ENCODE measurements at regions not wholly inside any gene's neighbourhood (a gene's known extent, or its start where the extent isn't known, plus 50 kb on each side); places are given as distances from the start of the nearest gene placed in this dataset.

DNA sequence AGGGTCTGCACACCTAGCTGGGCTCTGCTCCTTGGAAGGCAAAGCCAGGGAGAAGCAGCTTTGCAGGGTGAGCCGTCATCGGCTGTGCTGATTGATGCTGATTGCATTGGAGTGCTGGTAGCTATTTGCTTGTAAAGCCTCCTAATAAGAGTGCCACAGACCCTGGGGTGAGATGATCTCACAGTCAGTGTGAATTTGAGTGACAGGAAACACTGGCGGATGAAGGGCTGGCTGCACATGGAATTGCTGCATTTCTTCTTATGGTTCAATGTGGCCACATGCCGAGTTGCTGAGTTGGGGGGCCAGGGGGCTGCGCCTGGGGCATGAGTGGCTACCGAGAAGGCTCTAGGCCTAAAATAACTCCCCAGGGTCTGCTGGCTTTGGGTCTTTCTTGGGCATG lies 138.2 kb upstream of the CACNA1E start:
- Histone ChIP-seq H3K36me3 (ENCODE audit: control insufficient read depth, insufficient read depth, low read length, severe bottlenecking) (no peaks in the 10 kb centered on the region), H3K27me3 (replicated peaks; ENCODE audit: control insufficient read depth, insufficient read depth, low read length) (peaks cover 10% of the 10 kb centered on the region)

DNA sequence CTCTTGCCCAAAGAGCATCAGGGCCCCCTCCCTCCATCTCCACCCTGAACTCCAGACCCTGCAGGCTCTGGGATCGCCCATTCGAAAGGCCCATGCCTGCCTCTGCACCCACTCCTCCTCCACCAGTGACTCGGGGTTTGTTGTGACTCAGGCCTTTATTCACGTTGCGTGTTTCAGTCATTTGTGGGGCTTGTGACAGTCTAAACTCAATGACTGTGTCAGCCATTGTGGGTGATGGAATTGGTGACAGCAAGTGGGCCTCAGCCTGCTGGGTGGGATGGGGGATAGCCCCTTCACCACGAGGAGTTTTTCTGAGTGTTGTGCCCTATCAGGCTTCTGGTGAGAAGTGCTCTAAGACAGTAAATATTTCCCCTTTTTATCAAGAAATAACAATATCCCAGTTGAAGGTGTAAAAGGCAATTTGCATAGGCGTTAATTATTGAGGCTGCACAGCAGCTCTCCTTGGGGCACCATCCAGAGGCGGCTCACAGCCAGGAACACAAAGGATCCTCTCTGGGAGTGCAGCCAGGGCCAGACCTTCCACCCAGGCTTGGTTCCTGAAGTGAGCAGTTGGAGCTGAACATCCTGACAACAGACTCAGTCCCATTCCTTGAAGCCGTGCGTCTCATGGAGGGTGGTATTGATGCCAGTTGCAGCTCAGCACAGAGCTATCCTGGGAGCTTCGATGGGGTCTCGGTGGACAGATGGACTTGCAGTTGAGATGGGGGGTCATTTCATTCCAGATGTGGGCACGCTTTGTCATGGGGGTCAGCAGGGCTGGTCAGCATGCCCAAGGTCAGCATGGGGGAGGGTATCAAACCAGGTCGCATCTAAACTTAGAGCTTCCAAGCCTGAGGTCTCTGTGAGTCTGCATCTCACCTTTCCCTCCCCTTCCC lies 135.6 kb upstream of the CACNA1E start:
- H3K4me1 ChIP-seq (ENCODE audit: control insufficient read depth, insufficient read depth, low read length): no peaks in the 10 kb centered on the region
- H3K9ac ChIP-seq (ENCODE audit: low read length): no peak overlapping the region
- no peaks in the 10 kb centered on the region for H3K36me3 ChIP-seq (ENCODE audit: control insufficient read depth, insufficient read depth, low read length, severe bottlenecking)
- H3K9me3 ChIP-seq (ENCODE audit: control insufficient read depth, low read length): peaks cover 3% of the 10 kb centered on the region
- peaks cover 10% of the 10 kb centered on the region for H3K27me3 ChIP-seq (replicated peaks; ENCODE audit: control insufficient read depth, insufficient read depth, low read length)
- no peak overlapping the region for H3K4me3 ChIP-seq (ENCODE audit: low read length)
- DNase-seq (ENCODE audit: low read depth): no peak

More for the DNA sequence above, 138.2 kb upstream of the CACNA1E start:
- DNase-seq (ENCODE audit: low read depth): no peak
- H3K9me3 ChIP-seq (ENCODE audit: control insufficient read depth, low read length): no peaks in the 10 kb centered on the region
- H3K4me1 ChIP-seq (ENCODE audit: control insufficient read depth, insufficient read depth, low read length): no peaks in the 10 kb centered on the region
- H3K4me3 ChIP-seq (ENCODE audit: low read length): no peak overlapping the region
- H3K9ac ChIP-seq (ENCODE audit: low read length): no peak overlapping the region

DNA sequence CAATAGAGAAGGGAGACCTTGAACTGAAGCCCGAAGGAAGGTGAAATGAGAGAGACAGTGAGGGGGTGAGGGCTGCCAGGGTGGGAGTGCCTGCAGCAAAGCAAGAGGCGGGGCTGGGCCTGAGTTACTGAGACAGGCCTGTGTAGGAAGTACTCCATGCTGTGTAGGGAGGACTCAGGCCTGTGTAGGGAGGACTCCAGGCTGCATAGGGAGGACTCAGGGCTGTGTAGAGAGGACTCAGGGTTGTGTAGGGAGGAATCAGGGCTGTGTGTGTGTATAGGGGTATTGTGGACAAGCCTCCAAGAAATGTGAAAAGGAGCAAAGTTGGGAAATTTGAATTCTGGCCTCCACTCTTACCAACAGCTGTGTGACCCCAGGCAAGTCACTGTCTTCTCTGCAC lies 133.8 kb upstream of the CACNA1E start:
- Histone ChIP-seq H3K27me3 (replicated peaks; ENCODE audit: control insufficient read depth, insufficient read depth, low read length) (peaks cover 5% of the 10 kb centered on the region), H3K4me3 (ENCODE audit: low read length) (no peak overlapping the region), H3K9me3 (ENCODE audit: control insufficient read depth, low read length) (peaks cover 3% of the 10 kb centered on the region), H3K9ac (ENCODE audit: low read length) (no peak overlapping the region), H3K4me1 (ENCODE audit: control insufficient read depth, insufficient read depth, low read length) (no peaks in the 10 kb centered on the region), H3K36me3 (ENCODE audit: control insufficient read depth, insufficient read depth, low read length, severe bottlenecking) (no peaks in the 10 kb centered on the region)
- DNase-seq (ENCODE audit: low read depth): no peak

DNA sequence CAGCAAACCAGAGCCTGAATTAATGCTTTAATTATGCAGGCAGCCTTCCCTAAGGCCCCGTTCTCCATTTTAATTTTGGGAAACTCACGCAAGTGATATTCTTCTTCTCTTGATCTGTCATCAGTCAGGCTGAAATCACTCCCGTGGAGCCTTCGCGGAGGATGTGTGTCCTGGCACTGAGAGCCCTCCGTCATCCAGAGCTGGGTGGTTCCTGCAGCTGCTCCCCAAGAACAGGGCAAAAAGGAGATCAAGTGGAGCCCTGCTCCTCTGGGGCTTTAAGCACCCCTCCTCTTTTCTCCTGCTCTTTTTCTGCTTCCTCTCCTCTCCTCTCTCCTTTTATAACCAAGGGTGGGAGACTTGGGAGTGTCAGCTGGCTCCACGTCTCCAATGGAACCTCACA lies 133.2 kb upstream of the CACNA1E start:
- H3K4me3 ChIP-seq (ENCODE audit: low read length): no peak overlapping the region
- peaks cover 3% of the 10 kb centered on the region for H3K9me3 ChIP-seq (ENCODE audit: control insufficient read depth, low read length)
- H3K4me1 ChIP-seq (ENCODE audit: control insufficient read depth, insufficient read depth, low read length): no peaks in the 10 kb centered on the region
- H3K36me3 ChIP-seq (ENCODE audit: control insufficient read depth, insufficient read depth, low read length, severe bottlenecking): no peaks in the 10 kb centered on the region
- peaks cover 5% of the 10 kb centered on the region for H3K27me3 ChIP-seq (replicated peaks; ENCODE audit: control insufficient read depth, insufficient read depth, low read length)
- H3K9ac ChIP-seq (ENCODE audit: low read length): no peak overlapping the region
- DNase-seq (ENCODE audit: low read depth): no peak

DNA sequence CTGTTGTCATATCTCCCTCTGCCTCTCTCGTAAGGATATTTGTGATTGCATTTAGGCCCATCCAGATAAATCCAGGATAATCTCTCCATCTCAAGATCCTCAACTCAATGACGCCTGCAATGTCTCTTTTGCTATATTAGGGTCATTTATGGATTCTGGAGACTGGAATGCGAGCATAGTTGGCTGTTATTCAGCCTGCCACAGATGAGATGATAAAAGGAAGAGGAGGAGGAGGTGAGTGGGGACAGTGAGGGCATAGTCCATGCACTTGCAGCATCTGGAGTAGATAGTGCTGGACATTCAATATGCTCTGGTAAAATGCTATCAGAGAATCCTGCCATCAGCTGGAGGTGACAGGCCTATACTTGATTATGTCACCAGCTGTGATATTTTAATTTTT lies 131.6 kb upstream of the CACNA1E start:
- peaks cover 4% of the 10 kb centered on the region for H3K27me3 ChIP-seq (replicated peaks; ENCODE audit: control insufficient read depth, insufficient read depth, low read length)
- no peak overlapping the region for H3K4me3 ChIP-seq (ENCODE audit: low read length)
- no peaks in the 10 kb centered on the region for H3K4me1 ChIP-seq (ENCODE audit: control insufficient read depth, insufficient read depth, low read length)
- DNase-seq (ENCODE audit: low read depth): no peak
- H3K9me3 ChIP-seq (ENCODE audit: control insufficient read depth, low read length): peaks cover 3% of the 10 kb centered on the region
- no peak overlapping the region for H3K9ac ChIP-seq (ENCODE audit: low read length)
- no peaks in the 10 kb centered on the region for H3K36me3 ChIP-seq (ENCODE audit: control insufficient read depth, insufficient read depth, low read length, severe bottlenecking)

DNA sequence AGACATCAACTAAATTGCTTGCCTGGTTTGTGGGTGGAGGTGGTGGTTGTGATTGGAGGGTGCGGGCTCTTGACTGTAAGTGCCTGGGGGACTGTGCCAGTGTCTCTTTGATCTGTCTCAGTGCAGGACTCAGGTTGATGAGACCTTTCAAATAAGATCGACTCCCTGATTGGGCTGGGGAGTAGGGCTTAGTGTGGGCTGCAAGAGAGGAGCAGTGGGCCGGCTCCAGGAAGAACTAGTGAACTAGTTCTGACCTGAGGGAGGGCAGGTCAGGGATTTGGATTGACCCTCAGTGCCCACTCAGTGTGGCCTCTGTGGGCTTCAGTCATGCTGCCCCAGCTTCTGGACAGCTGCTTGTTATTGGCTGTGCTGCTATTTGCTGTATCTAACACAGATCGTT lies 130.6 kb upstream of the CACNA1E start:
- peaks cover 8% of the 10 kb centered on the region for H3K27me3 ChIP-seq (replicated peaks; ENCODE audit: control insufficient read depth, insufficient read depth, low read length)
- H3K4me3 ChIP-seq (ENCODE audit: low read length): no peak overlapping the region
- H3K4me1 ChIP-seq (ENCODE audit: control insufficient read depth, insufficient read depth, low read length): no peaks in the 10 kb centered on the region
- DNase-seq (ENCODE audit: low read depth): no peak
- H3K9ac ChIP-seq (ENCODE audit: low read length): no peak overlapping the region
- peaks cover 3% of the 10 kb centered on the region for H3K9me3 ChIP-seq (ENCODE audit: control insufficient read depth, low read length)
- H3K36me3 ChIP-seq (ENCODE audit: control insufficient read depth, insufficient read depth, low read length, severe bottlenecking): no peaks in the 10 kb centered on the region

DNA sequence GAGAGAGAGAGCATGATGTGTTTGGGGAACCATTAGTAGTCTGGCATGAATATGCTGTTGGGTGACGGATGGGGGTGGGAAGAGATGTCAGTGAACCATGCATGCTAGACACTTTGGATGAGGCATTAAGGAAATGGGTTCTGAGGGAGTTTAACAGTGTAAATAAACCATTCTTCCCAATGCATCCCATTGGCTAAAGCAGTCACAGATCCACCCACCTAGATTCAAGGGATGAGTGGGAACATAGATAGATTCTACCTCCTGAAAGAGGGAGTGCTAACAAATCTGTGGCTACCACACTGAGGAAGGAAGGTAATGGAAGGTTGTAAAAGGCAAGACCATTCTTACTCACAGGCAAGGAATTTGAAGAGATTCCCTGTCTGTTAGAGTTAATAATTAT lies 129.8 kb upstream of the CACNA1E start:
- H3K4me1 ChIP-seq (ENCODE audit: control insufficient read depth, insufficient read depth, low read length): no peaks in the 10 kb centered on the region
- no peaks in the 10 kb centered on the region for H3K36me3 ChIP-seq (ENCODE audit: control insufficient read depth, insufficient read depth, low read length, severe bottlenecking)
- peaks cover 3% of the 10 kb centered on the region for H3K9me3 ChIP-seq (ENCODE audit: control insufficient read depth, low read length)
- H3K27me3 ChIP-seq (replicated peaks; ENCODE audit: control insufficient read depth, insufficient read depth, low read length): peaks cover 9% of the 10 kb centered on the region
- H3K9ac ChIP-seq (ENCODE audit: low read length): no peak overlapping the region
- H3K4me3 ChIP-seq (ENCODE audit: low read length): no peak overlapping the region
- no peak for DNase-seq (ENCODE audit: low read depth)

DNA sequence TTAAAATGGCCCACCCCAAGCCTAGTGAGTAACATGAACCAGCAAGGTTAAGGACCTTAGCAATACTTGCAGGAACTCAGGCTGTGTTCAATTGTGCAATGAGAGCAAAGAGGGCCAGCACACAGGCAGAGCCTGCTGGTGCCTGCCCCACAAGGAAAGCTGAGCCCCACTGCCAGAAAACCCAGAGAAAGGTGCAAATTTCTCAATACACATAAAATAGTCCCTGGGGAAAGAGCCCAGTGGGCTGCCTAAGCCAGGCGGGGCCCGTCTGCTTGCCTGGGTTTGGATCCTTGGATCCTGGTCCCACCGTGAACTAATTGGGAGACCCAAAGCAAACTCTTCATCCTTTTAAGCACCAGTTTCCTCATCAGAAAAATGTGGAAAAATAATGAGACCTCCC lies 128.5 kb upstream of the CACNA1E start:
- H3K36me3 ChIP-seq (ENCODE audit: control insufficient read depth, insufficient read depth, low read length, severe bottlenecking): no peaks in the 10 kb centered on the region
- no peaks in the 10 kb centered on the region for H3K4me1 ChIP-seq (ENCODE audit: control insufficient read depth, insufficient read depth, low read length)
- no peak overlapping the region for H3K9ac ChIP-seq (ENCODE audit: low read length)
- H3K4me3 ChIP-seq (ENCODE audit: low read length): no peak overlapping the region
- no peak for DNase-seq (ENCODE audit: low read depth)
- H3K27me3 ChIP-seq (replicated peaks; ENCODE audit: control insufficient read depth, insufficient read depth, low read length): peaks cover 17% of the 10 kb centered on the region
- H3K9me3 ChIP-seq (ENCODE audit: control insufficient read depth, low read length): peaks cover 3% of the 10 kb centered on the region

DNA sequence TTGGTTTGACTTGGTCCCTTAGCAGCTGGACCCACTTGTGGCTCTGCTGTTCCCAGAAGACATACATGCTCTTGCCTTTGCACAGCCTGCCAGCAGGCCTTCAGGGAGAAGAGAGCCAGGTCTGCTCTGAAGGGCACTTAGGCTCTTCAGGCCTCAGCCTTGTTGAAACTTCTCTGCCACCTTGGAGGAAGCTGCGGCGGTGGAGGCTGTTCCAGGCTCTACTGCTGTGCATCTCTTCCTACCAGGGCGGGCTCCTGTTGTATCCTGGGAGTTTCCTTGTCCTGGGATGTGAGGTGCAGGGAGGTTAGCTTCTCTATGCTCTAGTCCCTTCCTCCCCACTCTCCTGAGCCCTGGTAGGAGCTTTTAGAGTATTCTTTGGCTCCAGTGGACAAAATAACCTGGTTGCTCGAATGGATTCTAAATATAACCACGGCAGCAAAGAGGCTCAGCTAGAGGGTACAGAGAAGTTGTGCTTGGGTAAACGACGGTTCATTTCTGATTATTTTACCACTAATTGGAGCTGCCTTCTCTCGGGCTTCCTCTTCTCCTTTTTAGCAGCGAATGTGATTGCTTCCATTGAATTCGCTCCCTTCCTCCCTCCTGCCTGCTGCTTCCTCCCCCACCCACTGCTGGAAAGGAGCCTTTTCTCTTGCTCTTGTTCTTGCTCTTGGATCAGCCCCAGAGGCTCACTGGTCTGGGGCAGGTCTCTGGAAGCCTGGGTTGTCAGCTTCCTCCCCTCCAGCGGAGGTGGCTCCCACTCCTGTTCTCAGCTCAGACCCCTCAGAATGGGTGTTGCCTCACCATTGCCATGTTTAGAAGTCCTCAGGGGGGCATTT lies 126.6 kb upstream of the CACNA1E start:
- H3K4me3 ChIP-seq (ENCODE audit: low read length): no peak overlapping the region
- no peaks in the 10 kb centered on the region for H3K9me3 ChIP-seq (ENCODE audit: control insufficient read depth, low read length)
- H3K9ac ChIP-seq (ENCODE audit: low read length): no peak overlapping the region
- H3K36me3 ChIP-seq (ENCODE audit: control insufficient read depth, insufficient read depth, low read length, severe bottlenecking): no peaks in the 10 kb centered on the region
- DNase-seq (ENCODE audit: low read depth): no peak
- peaks cover 21% of the 10 kb centered on the region for H3K27me3 ChIP-seq (replicated peaks; ENCODE audit: control insufficient read depth, insufficient read depth, low read length)
- H3K4me1 ChIP-seq (ENCODE audit: control insufficient read depth, insufficient read depth, low read length): no peaks in the 10 kb centered on the region

DNA sequence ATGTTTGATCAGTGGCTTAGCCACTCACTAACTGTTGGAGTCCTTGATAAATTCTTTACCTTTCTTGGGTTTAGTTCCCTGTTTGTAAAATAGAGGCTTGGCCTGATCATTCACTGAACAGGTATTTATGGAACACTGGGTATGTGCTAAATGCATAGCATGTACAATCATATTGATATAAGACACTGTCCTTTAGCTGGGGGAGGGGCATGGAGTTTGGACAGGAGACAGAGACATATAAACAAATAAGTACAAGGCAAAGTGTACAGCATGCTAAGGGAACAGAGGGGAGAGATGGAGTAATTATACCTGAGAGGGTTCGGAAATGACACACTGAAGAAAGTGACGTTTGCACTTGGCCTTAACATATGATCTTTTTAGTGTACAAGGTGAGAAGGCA lies 124.3 kb upstream of the CACNA1E start:
- H3K36me3 ChIP-seq (ENCODE audit: control insufficient read depth, insufficient read depth, low read length, severe bottlenecking): no peaks in the 10 kb centered on the region
- H3K9me3 ChIP-seq (ENCODE audit: control insufficient read depth, low read length): peaks cover 2% of the 10 kb centered on the region
- H3K4me3 ChIP-seq (ENCODE audit: low read length): no peak overlapping the region
- H3K4me1 ChIP-seq (ENCODE audit: control insufficient read depth, insufficient read depth, low read length): no peaks in the 10 kb centered on the region
- DNase-seq (ENCODE audit: low read depth): no peak
- H3K27me3 ChIP-seq (replicated peaks; ENCODE audit: control insufficient read depth, insufficient read depth, low read length): peaks cover 24% of the 10 kb centered on the region
- no peak overlapping the region for H3K9ac ChIP-seq (ENCODE audit: low read length)

DNA sequence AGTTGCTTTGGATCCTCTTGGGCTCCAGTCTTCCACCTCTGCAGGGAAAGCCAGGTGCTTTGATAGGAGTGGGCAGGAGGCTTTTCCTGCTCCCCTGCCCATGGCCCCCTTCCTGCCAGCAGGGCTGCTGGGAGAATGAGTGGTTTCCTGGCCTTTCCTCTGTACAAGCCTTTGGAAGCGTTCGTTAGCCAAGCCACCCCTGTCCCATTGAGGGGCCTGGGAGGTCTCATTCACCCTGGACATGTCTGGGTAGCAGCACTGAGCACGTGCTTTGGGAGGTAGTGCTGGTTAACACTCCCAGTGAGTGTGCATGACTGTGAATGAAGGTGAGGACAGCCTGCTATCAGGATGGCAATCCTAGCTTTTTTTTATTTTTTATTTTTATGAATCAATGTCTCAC lies 118.5 kb upstream of the CACNA1E start:
- Histone ChIP-seq H3K27me3 (replicated peaks; ENCODE audit: control insufficient read depth, insufficient read depth, low read length) (peaks cover 6% of the 10 kb centered on the region), H3K36me3 (ENCODE audit: control insufficient read depth, insufficient read depth, low read length, severe bottlenecking) (no peaks in the 10 kb centered on the region), H3K4me3 (ENCODE audit: low read length) (no peak overlapping the region), H3K4me1 (ENCODE audit: control insufficient read depth, insufficient read depth, low read length) (no peaks in the 10 kb centered on the region), H3K9ac (ENCODE audit: low read length) (no peak overlapping the region), H3K9me3 (ENCODE audit: control insufficient read depth, low read length) (peaks cover 2% of the 10 kb centered on the region)
- DNase-seq (ENCODE audit: low read depth): no peak
